HepG2 (cell line): ENCODE measurements at regions not wholly inside any gene's neighbourhood (a gene's known extent, or its start where the extent isn't known, plus 50 kb on each side); places are given as distances from the start of the nearest gene placed in this dataset.

ENCODE experiments used
- ARNT ChIP-seq: fragments of 450-650 bp; IDR thresholded peaks from 2 replicates; pipeline ENCODE4 v1.6.1; 2017
- FOSL1 ChIP-seq: sonication (generic); formaldehyde crosslinking; IDR thresholded peaks from 2 replicates; pipeline ENCODE4 v1.9.0; 2021; ENCODE audit warnings: missing genetic modification reagents, borderline replicate concordance
- KLF13 ChIP-seq: sonication (generic); formaldehyde crosslinking; IDR thresholded peaks from 2 replicates; pipeline ENCODE4 v1.4.0; 2020; ENCODE audit warnings: mild to moderate bottlenecking, missing genetic modification reagents
- KLF16 ChIP-seq, 2 experiments: sonication (generic) in 1 of 2; formaldehyde crosslinking in 1 of 2; IDR thresholded peaks; 2 replicates each; pipeline versions ENCODE4 v1.6.1 to v1.8.0; 2016 to 2023; ENCODE audit warnings: missing genetic modification reagents in 2 of 2, missing compliant biosample characterization in 1 of 2
- MAFK ChIP-seq, 2 experiments: IDR thresholded peaks in 1 of 2; conservative IDR thresholded peaks in 1 of 2; 2 replicates each; pipeline ENCODE4 v1.6.1; 2011; ENCODE audit warnings: improper control_type of control experiment in 2 of 2, low read length in 2 of 2
- REPIN1 ChIP-seq: sonication (generic); formaldehyde crosslinking; IDR thresholded peaks from 2 replicates; pipeline ENCODE4 v1.8.0; 2022; ENCODE audit warnings: missing genetic modification reagents, low read depth, mild to moderate bottlenecking, borderline replicate concordance
- SMC3 ChIP-seq: IDR thresholded peaks from 2 replicates; pipeline ENCODE4 v1.6.1; 2011; ENCODE audit warnings: low read length, improper control_type of control experiment
- TCF12 ChIP-seq, 2 experiments: fragments of 450-650 bp in 1 of 2; sonication (generic) in 1 of 2; formaldehyde crosslinking in 1 of 2; IDR thresholded peaks; 2 replicates each; pipeline versions ENCODE4 v1.6.1 to v1.8.0; 2017 to 2022; ENCODE audit warnings: antibody characterized with exemption in 1 of 2, mild to moderate bottlenecking in 1 of 2, missing genetic modification reagents in 1 of 2, moderate library complexity in 1 of 2
- THYN1 ChIP-seq: sonication (generic); formaldehyde crosslinking; IDR thresholded peaks from 2 replicates; pipeline ENCODE4 v1.8.1; 2023; ENCODE audit warnings: low read depth, mild to moderate bottlenecking, moderate library complexity, missing genetic modification reagents, borderline replicate concordance
- TSC22D2 ChIP-seq: sonication (generic); formaldehyde crosslinking; IDR thresholded peaks from 2 replicates; pipeline ENCODE4 v1.5.1; 2020; ENCODE audit warnings: missing genetic modification reagents, mild to moderate bottlenecking, borderline replicate concordance
- ZEB1 ChIP-seq: IDR thresholded peaks from 2 replicates; pipeline ENCODE4 v1.6.1; 2012; ENCODE audit warnings: mild to moderate bottlenecking, low read depth, inconsistent platforms; ENCODE audit not compliant: insufficient replicate concordance
- ZKSCAN8 ChIP-seq: IDR thresholded peaks from 2 replicates; pipeline ENCODE4 v1.6.1; 2016; ENCODE audit warnings: borderline replicate concordance, missing genetic modification reagents, missing compliant biosample characterization
- ZMYM4 ChIP-seq: sonication (generic); formaldehyde crosslinking; IDR thresholded peaks from 2 replicates; pipeline ENCODE4 v1.8.1; 2023; ENCODE audit warnings: mild to moderate bottlenecking, missing genetic modification reagents
- ZNF205 ChIP-seq: IDR thresholded peaks from 2 replicates; pipeline ENCODE4 v1.6.1; 2018; ENCODE audit warnings: missing biosample characterization, missing genetic modification reagents
- ZNF687 ChIP-seq: sonication (generic); formaldehyde crosslinking; IDR thresholded peaks from 2 replicates; pipeline ENCODE4 v1.5.1; 2020; ENCODE audit warnings: mild to moderate bottlenecking, missing genetic modification reagents, moderate library complexity
- TF ChIP-seq, protein P1 (sequence below): sonication (generic); formaldehyde crosslinking; conservative IDR thresholded peaks from 2 replicates; pipeline ENCODE4 v1.4.0; 2020; ENCODE audit warnings: missing genetic modification reagents
- TF ChIP-seq, protein P2 (sequence below): sonication (generic); formaldehyde crosslinking; IDR thresholded peaks from 2 replicates; pipeline ENCODE4 v1.4.0; 2020; ENCODE audit warnings: missing genetic modification reagents

DNA sequence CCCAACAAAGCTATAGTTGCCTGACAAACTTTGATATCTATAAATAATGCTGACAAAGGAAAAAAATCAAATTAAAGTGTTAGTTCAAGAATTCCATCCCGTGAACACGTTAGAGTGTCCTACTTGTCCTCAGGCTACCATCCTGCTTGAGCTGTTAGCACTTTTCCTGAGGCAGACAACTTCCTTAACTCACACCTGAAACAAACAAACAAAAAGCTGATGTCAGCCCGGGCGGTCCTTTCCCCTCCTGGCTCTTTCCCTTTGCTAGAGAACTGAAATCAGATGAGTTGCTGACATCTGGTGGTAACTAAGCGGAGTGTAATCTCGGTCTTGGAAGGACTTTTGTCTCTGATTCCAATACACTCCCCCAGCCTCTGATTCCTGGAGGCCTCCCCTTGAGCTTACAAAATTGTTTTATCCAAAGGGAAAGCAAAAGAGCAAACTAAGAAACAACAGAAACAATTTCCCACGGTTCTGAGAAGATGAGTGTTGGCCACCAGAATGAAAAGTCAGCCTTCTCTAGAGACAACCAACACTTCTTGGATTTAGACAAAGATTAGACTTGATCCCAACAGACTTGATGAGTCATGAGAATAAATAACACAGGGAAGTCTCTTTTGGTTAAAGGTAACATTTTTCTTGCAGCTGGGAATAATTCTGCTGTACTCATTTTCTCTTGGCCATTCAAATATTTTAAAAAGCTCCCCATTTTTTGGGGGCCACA is 135.4 kb downstream of the PROX1 start (continued):
- TF ChIP-seq ZNF687 (CRISPR knock-in tag): no peak
- TF ChIP-seq MAFK (conservative IDR thresholded peaks at IDR 0.05 in 1 of 2, IDR thresholded peaks at IDR 0.05 in 1 of 2; ENCODE audit: low read length in 2 of 2): peak; percentile 98
- peak; percentile 45; the same call in 1 of the 2 replicates for TF ChIP-seq ZKSCAN8 (CRISPR knock-in tag)
- TF ChIP-seq SMC3: peak; percentile 99
- TF ChIP-seq, protein P1, sequence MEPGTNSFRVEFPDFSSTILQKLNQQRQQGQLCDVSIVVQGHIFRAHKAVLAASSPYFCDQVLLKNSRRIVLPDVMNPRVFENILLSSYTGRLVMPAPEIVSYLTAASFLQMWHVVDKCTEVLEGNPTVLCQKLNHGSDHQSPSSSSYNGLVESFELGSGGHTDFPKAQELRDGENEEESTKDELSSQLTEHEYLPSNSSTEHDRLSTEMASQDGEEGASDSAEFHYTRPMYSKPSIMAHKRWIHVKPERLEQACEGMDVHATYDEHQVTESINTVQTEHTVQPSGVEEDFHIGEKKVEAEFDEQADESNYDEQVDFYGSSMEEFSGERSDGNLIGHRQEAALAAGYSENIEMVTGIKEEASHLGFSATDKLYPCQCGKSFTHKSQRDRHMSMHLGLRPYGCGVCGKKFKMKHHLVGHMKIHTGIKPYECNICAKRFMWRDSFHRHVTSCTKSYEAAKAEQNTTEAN (CRISPR knock-in tag): peak; percentile 52; the same call in 1 of the 2 replicates
- TF ChIP-seq KLF16 (CRISPR knock-in tag; IDR thresholded peaks at IDR 0.05): peak in 1 of 2 experiments; percentile 64; a peak in 1 of 4 replicates
- no peak for TF ChIP-seq TSC22D2 (CRISPR knock-in tag)
- peak; percentile 18 for TF ChIP-seq ZEB1
- TF ChIP-seq FOSL1: 0 out of 2 replicates have a peak, but pooled peaks have one; percentile 32
- TF ChIP-seq, protein P2, sequence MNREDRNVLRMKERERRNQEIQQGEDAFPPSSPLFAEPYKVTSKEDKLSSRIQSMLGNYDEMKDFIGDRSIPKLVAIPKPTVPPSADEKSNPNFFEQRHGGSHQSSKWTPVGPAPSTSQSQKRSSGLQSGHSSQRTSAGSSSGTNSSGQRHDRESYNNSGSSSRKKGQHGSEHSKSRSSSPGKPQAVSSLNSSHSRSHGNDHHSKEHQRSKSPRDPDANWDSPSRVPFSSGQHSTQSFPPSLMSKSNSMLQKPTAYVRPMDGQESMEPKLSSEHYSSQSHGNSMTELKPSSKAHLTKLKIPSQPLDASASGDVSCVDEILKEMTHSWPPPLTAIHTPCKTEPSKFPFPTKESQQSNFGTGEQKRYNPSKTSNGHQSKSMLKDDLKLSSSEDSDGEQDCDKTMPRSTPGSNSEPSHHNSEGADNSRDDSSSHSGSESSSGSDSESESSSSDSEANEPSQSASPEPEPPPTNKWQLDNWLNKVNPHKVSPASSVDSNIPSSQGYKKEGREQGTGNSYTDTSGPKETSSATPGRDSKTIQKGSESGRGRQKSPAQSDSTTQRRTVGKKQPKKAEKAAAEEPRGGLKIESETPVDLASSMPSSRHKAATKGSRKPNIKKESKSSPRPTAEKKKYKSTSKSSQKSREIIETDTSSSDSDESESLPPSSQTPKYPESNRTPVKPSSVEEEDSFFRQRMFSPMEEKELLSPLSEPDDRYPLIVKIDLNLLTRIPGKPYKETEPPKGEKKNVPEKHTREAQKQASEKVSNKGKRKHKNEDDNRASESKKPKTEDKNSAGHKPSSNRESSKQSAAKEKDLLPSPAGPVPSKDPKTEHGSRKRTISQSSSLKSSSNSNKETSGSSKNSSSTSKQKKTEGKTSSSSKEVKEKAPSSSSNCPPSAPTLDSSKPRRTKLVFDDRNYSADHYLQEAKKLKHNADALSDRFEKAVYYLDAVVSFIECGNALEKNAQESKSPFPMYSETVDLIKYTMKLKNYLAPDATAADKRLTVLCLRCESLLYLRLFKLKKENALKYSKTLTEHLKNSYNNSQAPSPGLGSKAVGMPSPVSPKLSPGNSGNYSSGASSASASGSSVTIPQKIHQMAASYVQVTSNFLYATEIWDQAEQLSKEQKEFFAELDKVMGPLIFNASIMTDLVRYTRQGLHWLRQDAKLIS (CRISPR knock-in tag): no peak; the same call in 1 of the 2 replicates
- no peak for TF ChIP-seq ARNT
- TF ChIP-seq ZNF205: peak; percentile 64; the same call in 1 of the 2 replicates
- TF ChIP-seq THYN1 (CRISPR knock-in tag): no peak
- TF ChIP-seq KLF13 (CRISPR knock-in tag): no peak
- peak; percentile 79 for TF ChIP-seq ZMYM4 (CRISPR knock-in tag)
- TF ChIP-seq TCF12 (IDR thresholded peaks at IDR 0.05): no peak
- TF ChIP-seq TCF12 (CRISPR knock-in tag; IDR thresholded peaks at IDR 0.05): no peak
- TF ChIP-seq REPIN1 (CRISPR knock-in tag): peak; percentile 65; the same call in 1 of the 2 replicates
